DMS53 treated with DMSO at 0.1 percent for 48 hours (cell line): ENCODE measurements at regions not wholly inside any gene's neighbourhood (a gene's known extent, or its start where the extent isn't known, plus 50 kb on each side); places are given as distances from the start of the nearest gene placed in this dataset.

Experiments used
- DNase-seq: peaks from one replicate; lab custom pipeline; 2025; ENCODE audit not compliant: unreplicated experiment; lab: John Stamatoyannopoulos, UW

DNA sequence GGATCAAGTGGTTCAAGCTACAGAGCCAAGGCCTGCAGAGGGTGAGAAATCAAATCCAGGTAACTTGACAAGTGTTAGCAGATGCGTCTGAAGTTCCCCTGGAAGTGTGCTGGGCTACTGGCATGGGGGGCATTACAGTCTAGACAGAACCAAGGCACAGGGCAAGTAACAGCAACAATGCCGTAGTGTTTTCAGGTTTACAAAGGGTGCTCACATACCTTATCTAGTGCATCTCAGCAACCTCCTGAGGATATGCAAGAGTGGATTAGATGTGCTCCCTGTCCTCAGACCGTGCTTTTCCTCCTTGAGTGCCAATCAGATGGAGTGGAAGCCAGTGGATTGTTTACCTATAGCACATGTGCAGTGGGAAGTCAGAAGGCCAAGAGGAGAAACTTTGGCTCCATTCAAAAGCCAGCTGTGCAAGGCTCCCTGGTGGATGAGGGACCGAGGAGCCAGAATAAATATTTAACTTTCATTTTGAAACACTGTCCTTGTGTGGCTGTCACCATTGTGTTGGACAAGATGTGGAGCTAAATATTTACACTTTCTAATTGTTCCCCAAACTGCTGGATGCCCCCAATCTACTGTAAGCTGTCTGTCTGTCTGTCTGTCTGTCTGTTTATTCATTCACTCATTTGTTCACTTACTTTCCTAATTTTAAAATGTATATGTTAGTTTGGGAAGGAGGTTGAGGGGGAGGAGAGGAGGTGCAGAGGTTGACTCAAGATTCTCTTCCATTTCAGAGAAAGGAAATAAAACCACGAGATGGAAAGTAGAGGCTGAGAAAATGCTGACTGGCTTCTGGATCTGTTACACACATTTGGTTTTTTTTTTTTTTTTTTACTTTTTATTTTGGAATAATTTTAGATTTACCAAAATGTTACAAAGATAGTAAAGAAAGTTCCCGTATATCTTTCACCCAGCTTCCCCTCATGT is 184.0 kb upstream of the PARP11 start:
- DNase-seq: peak; percentile 97

DNA sequence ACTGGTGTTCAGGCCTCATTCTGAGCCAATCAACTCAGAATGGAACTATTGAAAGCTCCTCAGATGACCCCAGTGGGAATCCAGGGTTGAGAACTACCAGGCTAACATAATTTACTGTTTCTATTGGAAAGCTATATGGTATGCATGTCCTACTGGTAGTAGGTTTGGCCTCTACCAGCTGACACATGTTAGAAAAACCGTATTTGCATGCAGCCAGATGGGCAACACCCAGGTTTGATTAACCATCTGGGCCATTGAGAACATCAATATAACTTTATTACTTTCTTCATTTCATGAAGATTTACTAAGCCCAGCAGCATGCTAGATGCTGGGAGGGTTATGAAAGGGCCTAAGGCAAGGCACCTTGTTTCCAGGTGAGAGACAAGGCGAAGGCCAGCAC is 181.4 kb upstream of the PARP11 start:
- DNase-seq: no peak

DNA sequence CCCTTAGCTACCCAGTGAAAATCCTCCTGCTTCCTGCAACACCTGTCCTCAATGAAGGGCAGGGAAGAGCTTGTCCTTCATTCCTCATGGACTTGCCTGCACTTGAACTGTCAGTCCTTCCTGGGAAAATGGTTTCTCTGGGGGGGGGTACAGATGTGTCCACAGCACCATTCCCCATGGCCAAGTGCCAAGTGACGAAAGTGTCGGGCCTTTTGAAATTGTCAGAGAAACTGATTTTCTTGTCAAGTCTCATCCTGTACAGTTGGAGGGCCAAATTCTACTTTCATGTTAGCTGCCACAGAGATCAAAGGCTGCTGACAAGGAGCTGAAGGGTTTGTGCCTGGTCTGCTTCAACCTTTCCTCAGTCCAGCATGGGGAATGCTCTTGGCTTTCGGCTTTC is 179.5 kb upstream of the PARP11 start:
- DNase-seq: no peak

DNA sequence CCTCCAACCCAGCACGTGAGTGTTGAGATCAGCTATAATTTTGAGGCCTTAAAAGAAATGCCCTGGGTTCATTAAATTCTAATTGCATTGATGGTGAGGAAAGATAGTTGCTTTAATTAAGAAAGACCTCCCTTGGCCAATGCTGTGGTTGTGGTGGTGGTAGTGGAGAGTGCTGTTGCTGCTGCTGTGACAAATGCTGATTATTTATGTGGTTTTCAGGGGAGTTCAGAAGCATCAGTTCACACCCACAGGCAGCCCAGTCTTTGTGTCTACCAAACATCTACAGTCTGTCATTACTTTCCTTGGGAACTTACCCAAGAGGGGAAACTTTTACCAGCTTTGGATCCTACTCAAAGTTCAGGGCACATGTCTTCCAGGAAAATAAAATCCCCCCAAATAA is 178.4 kb upstream of the PARP11 start:
- no peak for DNase-seq

DNA sequence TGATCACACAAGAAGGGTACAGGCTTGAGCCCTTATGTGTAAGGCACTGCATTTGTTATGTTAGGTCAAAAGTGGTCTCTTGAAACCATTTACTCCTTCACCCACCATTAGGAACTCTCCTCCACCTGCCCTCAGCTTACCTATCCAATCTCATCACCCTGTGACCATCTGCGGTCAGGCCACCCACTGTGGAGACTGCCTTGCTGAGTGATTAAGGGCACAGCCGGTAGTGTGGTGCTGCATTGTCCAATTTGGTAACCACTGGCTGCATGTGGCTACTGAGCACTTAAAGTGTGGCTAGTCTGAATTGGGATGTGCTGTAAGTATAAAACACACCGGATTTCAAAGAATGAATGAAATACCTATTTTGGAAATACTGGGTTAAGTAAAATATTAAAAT is 177.1 kb upstream of the PARP11 start:
- no peak for DNase-seq

DNA sequence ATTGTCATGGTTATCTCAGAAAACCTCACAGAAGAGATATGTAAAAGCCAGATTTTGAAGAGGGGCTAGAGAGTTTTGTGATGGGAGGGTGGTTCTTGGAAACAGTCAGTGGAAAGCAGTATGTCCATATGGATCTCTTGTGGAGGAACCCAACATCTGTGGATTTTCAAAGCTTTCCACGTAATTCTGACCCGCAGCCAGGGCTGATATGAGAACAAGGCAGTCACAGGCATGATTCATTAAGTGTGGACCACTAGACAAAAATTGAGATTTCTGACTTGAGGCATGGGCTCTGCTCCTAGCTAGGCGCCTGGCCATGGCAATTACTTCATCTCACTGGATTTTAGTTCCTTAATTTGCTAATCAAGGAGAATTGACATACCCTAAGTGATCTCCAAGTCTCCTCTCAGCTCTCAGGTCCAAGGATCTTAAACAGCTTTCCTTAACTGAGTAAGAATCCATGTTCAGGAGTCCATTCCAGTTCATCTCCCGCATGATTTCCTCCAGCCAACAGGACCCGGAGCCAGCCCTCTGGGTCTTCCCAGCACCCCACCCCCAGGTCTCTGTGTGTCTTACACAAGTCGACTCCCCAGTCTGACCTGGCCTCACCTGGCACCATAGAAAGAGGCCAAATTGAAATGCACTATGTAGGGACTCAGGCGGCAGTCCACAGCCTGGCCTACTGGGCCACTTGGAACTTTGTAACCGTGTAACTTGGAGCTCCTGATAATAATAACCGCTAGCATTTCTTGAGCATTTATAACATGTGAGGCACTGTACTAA is 176.3 kb upstream of the PARP11 start:
- DNase-seq: no peak

DNA sequence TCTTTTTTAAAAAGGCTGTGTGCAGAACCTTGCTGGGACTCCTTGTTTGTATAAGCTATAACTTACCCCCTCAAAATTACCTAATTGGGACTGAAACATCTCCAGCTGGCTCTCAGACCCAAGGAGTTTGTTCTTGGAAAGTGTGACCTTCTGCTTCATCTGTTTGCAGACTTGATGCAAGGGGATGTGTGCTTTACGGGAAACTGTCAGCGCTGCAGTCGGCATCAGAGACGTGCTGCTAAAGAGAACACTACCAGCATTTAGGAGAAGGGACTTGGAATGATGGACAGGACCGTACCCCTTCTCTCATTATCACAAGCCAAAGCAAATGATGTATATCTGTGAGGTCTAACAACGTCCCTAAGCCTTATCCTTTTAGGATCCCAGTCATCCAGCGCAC is 174.2 kb upstream of the PARP11 start:
- no peak for DNase-seq

DNA sequence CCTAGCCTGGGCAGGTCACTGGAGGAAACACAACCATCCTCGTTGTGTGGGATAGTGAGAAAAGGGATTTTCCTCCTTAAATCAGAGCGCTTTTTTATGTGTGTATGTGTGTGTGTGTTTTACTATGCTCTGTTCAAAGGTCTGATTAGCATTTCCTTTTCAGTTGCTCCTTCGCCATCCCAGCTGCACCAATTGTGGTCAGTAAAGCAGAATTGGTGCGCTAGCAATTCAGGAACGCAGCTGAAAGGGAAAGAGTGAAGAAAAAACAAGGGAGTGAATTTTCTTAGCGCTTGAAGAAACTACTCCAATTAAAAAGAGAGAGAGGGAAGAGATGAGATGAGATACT is 173.3 kb upstream of the PARP11 start:
- no peak for DNase-seq

DNA sequence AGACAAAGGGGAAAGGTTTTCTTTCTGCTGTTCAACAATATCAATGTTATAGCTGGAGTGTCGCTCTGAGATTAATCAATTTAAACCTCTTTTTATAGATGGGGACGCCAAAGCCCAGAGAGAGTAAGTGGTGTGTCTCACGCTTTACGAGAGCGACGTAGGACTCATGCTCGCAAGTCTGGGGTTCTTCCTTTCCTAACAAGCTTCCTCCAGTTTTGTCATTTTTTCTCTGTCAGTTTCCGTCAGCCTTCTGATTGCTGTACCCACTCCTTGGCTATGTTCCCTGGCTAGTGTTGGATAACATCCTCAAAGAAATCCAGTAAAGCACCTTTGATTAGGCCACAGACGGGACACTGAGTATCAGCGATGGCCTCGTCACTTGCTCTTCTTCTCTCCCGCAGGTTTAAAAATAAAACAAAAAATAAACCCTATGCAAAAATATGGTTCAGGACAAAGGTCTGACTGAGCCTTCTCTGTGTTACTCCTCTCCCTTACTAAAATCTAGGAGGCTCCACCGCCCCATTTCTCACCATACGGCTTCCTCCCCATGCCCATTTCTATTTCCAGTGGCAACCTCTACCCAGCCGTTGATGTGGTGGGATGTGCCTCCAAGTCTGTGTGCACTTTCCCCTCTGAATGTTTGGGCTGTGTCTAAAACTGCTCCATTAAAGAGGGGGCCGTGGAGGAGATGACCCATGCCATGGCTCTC is 172.7 kb upstream of the PARP11 start:
- no peak for DNase-seq

DNA sequence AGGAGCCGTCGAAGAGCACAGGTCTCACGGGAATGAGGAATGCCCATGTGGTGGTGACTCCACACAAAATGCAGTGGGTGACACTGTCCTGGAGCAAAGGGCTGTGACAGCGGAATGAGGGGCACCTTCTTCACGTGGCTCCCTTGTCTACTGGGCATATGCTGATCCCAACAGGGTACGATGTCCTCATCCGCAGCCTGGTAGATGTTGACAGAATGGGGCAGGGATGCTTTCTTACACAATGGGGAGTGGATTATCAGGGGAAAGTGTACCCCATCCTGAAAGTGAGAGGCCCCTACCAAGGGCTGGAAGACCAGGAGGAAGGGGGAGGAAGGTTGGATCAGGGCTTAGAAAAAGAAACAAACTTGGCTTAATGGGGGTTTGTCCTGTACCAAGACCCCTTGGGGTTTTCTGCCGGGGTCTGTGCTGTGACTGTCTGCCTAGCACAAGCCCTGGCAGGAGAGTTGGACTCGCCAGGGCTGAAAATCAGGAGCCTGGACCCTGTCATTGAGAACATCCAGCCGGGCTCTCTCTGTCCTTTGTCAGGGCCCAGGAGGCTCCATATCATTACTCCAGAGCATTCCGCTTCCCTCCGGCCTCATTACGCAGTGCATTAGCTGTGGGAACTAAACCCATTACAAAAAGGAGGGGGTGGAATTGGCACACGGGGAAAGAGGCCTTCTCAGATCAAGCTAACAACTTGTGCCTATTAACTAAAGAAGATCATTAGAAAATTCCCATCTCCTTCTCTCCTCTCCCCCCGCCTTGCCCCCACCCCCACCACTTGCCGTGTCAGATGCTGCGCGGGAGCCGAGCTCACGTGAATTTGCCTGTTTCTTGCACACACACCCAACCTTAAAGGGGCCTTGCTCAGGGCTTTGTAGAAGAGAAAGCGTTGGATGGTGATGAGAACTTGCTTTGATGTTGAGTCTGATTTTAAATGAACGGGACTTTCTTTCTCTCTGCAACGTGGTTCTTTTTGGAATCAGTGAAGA is 171.8 kb upstream of the PARP11 start:
- DNase-seq: no peak

DNA sequence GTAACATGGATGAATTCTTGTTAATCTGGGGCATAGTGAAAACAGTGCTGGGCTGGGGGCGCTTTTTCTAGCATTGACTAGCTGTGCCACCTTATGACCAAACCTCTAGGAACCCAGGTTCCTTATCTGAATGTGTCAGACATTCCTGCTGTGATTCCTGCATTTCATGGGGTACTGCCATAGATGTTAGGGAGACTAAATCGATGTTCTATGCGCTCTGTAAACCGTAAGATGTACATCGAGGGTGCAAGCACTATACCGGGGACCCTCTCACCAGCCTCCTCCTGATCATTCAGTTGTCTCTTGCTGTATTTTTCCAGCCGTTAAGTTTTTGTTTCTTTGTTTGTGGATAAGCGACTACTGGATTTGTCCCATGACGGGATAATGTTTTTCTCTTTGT is 170.9 kb upstream of the PARP11 start:
- DNase-seq: no peak

DNA sequence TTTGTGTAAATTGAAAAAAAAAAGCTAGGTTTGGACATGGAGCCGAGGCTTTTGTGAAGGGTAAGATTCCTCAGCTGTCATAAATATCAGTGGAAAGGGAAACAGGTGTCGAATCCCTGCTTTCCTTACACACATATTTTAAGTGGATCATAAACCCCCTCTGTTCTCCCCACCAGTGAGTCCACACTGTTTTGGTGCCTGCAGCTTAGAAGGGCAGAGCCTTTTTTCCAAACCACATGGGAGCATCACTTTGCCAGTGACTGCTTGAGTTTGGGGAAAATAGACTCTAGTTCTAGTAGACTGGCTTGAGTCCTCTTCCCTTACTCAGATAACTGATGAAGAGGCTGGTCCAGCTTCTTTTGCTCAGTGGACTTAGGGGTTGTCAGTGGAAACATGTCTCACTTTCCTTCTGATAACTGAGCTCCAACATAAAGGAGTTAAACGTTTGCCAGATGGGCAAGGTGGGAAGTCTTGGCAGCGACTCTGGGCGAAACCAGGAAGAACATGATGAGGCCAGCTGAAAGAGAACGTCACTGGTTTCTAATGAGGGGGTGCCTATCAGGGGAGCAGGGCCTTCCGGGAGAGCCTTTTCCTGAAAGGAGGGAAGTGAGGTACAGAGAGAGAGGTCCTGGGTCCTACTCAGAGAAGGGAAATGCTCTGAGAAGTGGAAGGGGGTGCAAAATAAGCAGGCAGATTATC is 168.1 kb upstream of the PARP11 start:
- DNase-seq: no peak

DNA sequence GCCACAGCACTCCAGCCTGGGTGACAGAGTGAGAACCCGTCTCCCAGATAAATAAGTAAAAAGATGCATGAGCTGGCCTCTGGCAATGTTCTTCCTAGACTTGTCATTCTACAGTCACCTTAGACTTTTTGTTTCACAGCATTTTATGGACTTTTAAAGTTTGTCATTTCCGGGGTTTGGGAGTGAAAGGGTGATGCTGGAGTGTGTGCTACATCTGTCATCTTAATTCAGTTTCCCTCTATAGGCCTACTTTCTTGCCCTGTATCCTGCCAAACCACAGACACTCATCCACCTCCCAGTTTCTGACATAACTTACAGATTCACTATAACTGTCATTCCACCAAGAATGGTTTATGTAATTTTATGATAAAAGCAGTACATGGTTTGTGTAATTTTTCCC is 166.7 kb upstream of the PARP11 start:
- DNase-seq: no peak

DNA sequence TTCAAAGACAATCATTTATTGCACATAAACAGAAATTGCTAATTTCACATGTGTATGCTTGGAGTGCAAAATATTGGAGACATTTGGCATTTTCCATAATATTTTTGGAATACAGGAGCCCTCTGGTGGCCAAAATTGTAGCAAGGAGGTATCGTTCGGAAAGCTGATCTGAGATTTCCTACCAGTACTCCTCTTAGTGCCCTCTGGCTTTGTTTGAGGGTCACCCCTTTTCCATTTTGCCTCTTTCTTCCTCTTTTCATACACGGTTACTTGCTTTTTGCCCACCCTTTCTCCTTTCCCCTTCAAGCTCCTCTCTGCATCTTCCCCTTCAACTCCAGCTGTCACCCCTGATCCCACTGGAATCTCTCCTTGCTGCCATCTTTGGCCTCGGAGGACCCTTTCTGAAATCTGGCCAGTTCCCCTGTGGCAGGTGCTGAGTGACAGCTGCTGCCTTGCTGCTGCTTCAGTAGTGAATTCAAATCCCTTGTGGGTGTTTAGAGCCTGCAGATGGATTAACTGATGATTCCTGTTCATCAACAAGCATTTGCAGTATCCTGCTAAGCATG is 164.6 kb upstream of the PARP11 start:
- DNase-seq: peak; percentile 99

DNA sequence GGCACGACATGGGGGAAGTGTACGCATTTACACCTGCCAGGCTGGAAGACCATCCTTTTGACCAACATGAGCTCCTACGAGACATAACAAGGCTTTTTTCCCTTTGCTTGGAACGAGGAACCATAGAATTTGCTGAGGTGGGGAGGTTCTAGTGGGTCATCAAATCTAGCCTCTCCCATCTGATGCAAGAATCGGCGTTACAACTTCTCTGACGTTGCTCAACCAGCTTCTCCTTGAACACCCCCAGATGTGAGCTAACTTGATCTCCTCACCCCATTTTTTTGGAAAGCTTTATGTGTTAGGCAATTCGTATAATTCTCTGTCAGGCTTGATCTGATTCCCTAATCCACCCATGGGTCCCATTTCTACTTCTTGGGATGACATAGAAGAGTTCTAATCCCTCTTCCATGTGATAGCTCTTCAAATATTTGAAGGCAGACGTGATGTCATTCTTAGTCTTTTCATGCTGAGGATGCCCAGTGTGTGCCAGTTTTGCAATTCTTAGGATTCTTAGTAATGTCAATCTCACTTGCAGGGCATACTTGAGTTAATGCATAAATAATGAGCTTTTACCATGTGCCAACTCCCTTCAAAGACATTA is 163.6 kb upstream of the PARP11 start:
- DNase-seq: no peak

DNA sequence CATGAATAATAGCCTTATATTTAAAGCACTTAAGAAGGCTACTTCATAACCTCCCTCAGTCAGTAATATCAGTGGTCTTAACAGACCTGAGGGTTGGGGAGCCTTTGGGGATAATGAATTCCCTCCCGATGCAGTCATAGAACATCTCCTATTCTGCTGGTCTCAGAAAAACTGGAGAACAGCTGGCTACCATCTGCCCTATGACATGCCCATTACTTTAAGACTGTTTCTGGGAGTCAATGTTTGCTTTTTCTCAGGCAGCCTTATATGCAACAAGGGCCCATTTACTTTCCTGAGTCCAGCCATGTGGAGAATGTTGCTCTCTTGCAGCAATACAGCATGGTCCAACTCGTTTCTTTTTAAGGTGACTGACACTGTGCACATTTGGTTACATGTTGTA is 161.7 kb upstream of the PARP11 start:
- no peak for DNase-seq

DNA sequence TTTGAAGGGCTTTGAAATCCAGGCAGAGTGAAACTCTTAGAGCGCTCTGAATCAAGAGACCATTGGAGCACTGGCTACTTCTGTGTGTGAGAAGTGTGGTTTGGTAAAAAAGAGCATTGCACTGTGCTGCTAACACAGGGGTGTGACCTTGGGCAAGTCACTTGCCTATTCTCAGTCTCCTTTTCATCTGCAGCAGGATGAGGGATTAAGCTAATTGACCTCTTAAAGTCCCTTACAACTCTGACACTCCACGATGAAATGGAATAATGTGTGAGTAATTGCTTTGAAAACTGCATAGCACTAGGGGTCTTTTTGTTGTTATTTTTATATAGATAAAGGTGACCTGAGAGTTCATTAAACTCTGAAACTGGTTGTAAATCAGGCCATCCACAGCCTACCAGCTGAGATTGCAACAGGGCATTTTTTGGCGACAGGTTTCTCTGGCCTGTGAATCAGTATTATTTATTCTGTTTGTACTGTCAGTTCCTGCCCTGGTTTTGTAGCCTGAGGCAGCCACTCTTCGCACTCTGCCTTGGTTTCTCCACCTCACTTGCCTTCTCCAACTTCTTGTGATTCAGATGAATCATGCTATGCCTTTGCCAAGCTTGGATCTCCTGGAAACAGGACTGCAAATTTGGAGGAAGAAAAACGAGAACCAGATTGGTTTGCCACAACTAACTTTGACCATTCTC is 159.9 kb upstream of the PARP11 start:
- no peak for DNase-seq

DNA sequence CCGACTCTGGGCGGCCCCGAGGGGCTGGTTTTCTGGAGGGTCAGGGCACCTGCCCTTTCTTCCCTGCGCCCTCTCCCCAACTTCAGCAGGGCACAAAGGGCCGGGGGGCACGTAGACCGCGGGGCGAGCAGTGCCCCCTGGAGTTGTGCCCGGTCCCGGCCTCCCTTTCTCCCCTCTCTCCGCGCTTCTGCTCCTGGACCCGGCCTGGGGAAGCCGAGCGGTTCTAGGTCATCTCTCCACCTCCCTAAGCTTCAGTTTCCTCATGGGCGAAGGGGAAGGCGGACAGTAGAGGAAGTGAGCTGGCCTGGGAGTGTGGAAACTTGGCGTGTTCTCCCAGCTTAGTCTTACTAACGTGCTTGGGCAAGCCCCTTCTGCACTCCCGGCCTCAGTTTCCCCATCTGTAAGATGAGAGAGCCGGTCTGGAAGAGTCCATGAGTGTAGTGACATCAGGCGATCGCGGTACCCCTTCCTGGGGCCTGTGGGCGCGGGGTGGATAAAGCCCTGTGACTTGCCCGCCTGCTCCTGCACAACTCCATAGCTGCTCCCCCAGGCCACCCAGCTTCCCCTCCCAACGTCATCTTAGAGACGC is 158.6 kb upstream of the PARP11 start:
- peak; percentile 82 for DNase-seq
